NCI-H2029 (cell line): ENCODE measurements at regions not wholly inside any gene's neighbourhood (a gene's known extent, or its start where the extent isn't known, plus 50 kb on each side); places are given as distances from the start of the nearest gene placed in this dataset.

Experiments used
- DNase-seq: peaks from one replicate; lab custom pipeline; 2025; lab: John Stamatoyannopoulos, UW

DNA sequence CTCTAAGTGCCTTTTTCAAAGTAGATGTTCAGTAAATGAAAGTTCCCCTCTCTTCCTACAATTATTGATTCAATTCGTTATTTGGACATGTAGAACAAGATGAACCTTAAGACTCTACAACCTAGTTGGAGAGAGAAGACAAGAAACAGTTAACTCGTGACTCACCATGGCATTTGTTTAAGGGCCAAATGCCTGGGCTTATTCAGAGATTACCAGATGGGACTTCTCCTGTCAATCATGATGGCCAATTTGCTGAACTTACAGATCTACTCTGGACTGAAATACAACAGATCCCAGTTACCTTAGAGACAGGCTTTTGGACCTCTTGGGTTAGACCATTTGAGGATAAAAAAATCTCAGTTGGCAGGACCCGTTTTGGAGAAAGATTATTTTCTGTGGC lies 93.5 kb downstream of the C1orf94 start:
- DNase-seq = no peak

DNA sequence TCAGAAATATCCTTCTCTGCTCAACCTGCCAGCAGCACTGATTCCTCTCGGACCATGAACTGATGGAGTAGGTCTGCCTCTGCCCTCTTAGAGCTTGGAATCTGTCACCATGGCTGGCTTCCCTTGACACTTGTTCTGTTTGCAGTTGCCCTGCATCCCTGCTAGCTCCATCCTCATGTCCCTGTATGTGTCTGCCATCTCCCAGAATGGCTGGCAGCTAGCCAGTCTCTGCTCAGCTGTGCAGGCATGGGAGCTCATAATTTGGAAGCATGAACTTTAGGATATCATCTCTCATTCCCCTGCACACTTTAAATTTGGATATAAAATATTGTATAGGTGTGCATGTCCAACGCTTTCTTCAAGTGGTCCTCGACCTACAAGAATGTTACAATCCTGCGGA lies 95.4 kb downstream of the C1orf94 start:
- no peak for DNase-seq

DNA sequence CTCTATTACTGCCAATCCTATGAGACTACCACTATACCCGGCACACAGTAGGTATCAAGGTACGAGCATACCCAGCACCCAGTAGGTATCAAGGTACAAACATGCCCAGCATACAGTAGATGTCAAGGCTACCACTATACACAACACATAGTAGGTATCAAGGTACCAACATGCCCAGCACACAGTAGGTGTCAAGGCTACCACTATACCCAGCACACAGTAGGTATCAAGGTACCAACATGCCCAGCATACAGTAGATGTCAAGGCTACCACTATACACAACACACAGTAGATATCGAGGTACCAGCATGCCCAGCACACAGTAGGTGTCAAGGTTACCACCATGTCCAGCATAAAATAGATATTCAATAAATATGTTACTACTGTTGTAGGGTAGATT lies 98.4 kb downstream of the C1orf94 start:
- DNase-seq = no peak

DNA sequence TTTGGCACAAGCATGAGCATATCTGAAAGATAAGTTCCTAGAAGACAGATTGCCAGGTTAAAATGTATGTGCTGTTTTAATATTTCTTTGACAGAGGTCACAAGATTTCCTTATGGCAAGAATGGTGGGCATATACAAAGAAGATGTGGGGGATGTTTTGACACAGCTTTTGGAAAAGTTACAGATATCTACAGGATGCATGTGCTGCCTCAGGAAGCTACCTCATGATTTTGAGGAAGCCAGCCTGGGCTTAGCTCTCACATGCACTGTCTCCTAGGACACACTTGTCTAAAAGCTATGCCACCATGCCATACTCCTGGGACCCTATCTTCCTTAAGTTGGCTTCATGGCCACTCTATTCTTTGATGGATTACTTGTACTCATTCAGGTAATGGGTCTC lies 99.9 kb downstream of the C1orf94 start:
- no peak for DNase-seq

DNA sequence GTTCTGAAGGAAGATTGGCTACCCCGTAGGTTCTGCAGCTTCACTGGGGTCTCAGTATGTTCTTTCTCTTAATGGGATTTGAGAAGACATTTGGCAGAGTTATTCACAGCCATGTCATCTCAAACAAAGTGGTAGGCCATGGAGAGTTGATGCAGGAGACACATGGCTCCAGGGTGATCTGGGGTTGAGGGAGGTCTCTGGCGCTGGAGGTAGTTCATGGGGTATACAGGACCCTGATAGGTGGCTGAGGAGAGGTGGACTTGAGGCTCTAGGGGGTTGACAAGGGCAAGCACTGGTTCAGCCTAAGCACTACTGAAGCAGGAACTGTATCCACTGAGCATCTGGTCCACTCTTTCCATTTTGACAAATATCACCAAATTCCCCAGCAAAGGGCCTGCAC lies 100.4 kb downstream of the C1orf94 start:
- no peak for DNase-seq

- DNase-seq = no peak
These were observed 101.5 kb downstream of the C1orf94 start for GRCh38 chr1:34278211-34278610.

- DNase-seq = no peak
These were observed 103.3 kb downstream of the C1orf94 start for GRCh38 chr1:34279971-34280370.

- DNase-seq = no peak
These were observed 103.8 kb downstream of the C1orf94 start for GRCh38 chr1:34280509-34280908.

DNA sequence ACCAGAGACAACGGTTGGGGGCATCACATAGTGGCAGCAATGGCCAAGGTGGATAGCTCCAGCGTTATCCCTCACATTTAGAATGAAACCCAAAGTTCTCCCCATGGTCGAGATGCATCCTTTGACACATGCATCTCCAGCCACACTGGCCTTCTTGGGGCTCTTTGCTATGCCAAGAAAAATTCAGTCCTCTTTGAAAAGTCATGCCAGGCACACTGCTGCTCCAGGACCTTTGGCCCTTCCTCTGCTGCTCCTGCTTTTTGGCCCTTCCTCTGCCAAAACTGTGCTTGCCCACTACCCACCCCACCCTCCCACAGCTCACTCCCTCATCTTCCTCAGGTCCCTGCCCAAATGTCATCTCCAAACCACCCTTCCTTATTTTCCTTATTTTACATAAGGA lies 106.4 kb downstream of the C1orf94 start:
- DNase-seq = no peak

DNA sequence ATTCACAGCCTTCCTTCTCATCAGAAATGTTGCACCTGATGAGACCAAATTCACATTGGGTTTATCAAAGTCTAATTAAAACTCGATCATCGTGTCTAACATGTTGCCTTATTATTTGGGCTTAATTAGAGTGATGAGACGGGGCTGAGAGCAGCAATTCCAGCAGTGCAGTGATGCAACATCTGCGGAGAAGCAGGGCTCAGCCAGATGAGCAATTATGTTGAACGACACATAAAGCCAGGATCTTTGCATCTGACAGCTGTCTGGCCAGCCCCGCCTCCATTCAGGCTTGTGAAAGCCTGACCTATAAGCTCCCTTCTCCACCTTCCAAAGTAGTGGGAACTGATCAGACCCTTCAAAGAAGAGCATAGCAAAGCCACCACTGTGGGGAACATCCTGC lies 109.8 kb downstream of the C1orf94 start:
- DNase-seq = no peak

GRCh38 chr1:34290831-34291230 lies 114.1 kb downstream of the C1orf94 start:
- DNase-seq = no peak

DNA sequence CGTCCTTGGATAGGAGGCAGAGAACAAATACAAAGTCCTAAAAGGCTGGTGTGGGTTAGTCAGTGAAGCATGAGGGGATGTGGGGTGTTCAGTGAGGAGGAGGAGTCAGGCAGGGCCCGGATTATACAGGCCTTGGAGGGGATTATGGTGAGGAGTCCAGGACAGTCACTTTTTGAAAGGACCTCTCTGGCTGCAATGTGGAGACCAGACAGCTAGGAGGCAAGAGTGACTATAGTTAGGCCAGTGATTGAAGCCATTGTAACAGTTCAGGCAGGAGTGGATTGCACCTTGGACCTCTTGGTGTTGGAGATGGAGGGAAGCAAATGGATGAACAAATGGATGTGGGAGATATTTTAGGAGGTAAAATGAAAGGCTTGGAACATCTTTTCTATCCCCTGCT lies 115.8 kb downstream of the C1orf94 start:
- no peak for DNase-seq

DNA sequence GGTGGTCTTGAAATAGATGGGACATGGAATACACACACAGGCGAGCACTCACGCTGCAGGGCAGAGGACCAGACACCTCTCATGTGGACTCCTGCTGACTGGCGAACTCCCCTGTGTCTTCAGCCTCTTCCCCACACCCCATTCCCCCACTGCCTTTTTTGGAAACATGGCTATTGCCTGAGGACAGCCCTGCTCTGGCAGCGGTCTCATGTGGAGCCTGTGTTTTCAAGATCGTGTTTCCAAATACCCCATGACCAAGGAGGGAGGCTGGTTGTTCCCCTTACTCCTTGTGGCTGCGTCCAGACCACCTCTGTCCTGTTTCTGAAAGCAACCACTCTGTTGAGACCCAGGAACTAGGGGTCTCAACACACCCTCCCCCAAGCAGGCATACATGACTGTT lies 119.4 kb downstream of the C1orf94 start:
- no peak for DNase-seq

- no peak for DNase-seq
These were observed 126.1 kb downstream of the C1orf94 start for GRCh38 chr1:34302798-34303197.

DNA sequence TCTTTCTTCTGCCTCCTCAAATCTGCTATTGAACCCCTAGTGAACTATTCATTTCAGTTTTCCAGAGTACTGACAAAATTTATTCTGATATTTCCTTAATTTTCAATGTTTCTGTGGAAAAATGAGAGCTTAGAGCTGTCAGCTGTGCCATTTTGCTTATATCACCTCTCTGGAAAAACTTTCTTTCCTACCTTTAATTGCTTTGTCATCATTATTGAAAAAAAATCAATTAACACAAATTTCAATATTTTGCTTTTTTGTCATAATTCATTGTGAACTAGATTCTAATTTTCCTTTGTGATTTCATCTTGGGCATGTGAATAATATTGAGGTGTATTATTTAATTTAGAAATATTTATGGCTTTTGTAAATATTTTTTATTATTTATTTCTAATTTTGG lies 126.5 kb downstream of the C1orf94 start:
- DNase-seq = no peak

DNA sequence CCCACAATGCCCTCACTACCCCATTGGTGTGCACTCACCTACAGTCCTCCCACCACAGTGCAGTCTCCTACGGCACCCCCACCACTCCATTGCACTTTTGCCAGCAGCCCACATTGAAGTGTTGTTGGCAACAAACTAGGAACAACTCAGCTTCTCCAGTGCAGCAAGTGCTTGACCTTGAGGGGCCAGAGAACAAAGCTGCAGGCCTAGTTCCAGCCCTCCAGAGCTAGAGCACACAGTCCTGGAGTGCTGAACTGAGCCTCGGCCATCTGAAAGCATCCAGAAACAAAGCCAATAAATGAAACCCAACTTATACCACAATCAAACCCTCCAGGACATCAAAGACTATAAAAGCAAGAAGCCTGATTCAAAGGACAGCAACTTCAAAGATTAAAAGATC lies 129.9 kb downstream of the C1orf94 start:
- no peak for DNase-seq

DNA sequence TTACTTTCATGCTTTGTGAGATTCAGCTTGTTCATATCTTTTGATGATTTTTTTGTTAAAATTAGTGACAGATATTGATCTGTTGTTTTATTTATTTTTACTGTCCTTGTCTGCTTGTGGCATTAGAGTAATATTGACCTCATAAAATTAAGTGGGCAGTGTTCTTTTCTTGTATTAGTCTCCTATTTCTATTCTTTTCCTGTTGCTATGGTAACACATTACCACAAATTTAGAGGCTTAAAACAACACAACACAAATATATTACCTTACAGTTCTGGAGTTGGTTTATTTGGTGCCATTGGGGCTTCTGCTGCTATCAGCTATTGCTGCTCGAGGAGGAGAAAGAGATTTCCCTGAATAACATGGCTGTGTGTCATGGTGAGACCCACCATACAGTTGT lies 135.7 kb downstream of the C1orf94 start:
- DNase-seq = no peak

DNA sequence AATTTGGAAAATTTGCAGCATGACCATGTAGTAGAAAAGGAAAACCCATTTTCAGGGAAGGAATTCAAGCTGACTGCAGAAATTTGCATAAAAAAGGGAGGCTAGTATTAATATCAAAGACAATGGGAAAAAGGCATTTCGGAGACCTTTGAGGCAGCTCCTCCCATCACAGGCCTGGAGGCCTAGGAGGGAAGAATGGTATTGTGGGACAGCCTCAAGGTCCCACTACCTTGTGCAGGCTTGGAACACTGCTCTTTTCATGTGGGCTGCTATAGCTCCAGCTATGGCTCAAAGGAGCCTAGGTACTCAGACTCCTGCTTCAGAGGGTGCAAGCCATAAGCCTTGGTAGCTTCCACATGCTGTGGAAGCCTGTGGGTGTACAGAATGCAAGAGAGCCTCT lies 139.3 kb downstream of the C1orf94 start:
- DNase-seq = no peak

DNA sequence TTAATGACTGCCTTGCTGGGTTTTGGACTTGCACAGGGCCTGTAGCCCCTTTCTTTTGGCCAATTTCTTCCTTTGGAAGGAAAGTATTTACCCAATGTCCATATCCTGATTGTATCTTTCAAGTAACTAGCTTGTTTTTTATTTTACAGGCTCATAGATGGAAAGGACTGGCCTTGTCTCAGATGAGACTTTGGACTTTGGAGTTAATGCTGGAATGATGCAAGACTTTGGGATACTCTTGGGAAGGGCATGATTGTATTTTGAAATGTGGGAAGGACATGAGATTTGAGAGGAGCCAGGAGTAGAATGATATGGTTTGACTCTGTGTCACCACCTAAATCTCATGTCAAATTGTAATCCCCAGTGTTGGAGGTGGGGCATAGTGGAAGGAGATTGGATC lies 140.1 kb downstream of the C1orf94 start:
- no peak for DNase-seq

DNA sequence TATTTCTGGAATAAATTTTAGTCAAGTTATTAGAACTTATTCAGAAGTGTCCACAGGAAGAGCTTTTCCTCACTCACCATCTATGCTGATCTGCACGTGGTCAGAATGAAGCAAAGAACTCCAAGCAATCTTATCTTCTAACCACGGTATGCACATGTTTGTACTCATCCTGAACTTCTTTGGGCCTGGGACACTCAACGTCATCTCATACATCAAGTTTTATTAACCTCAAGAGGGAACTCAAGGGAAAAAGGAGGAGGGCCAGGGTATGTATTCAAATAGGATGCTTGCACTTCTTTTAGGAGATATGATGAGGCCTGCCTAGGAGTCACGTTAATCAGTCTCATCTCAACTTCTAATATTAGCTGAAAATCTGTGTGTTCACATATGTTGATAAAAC lies 142.5 kb downstream of the C1orf94 start:
- DNase-seq = no peak

- no peak for DNase-seq
These were observed 143.5 kb downstream of the C1orf94 start for GRCh38 chr1:34320053-34320669.

DNA sequence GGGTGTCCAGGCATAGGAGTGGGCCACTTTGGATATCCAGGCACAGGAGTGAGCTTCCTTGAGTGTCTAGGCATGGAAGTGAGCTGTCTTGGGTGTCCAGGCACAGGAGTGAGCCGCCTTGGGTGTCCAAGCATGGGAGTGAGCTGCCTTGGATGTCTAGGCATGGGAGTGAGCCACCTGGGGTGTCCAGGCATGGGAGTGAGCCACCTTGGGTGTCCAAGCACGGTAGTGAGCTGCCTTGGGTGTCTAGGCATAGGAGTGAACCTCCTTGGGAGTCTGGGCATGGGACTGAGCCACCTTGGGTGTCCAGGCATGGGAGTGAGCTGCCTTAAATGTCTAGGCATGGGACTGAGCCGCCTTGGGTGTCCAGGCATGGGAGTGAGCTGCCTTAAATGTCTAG lies 146.3 kb downstream of the C1orf94 start:
- no peak for DNase-seq

DNA sequence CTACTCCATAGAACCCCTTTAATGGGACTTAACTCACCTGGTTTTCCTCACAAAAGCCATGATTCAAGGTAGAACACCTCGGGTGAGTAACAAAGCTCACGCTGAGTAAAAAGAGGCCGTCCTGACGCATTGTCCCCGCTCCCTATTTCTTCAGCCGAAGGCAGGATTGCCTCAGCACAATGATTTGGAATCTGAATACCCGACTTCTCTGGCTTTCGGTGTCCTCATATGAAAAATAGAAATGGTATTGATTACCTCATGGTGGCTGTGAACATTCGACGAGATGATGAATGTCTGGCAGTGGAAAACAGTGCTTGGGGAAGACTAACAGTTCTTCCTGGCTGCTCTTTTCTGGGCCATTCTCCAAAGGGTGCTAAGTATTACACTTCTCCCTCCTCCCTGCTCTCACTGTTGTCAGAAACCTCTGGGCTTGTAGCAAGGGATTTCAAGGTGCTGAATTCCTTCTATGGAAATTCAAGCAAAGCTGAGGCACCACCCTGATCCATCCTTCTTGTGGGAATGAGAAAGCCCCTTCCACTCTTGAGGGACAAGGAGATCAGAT lies 148.3 kb downstream of the C1orf94 start:
- DNase-seq = no peak

GRCh38 chr1:34328281-34328799 lies 151.6 kb downstream of the C1orf94 start:
- no peak for DNase-seq
